Limb (tissue), 2 donors: ENCODE measurements at regions not wholly inside any gene's neighbourhood (a gene's known extent, or its start where the extent isn't known, plus 50 kb on each side); places are given as distances from the start of the nearest gene placed in this dataset.
A peak's percentile ranks its signal among the peaks of the same experiment; 100 is the strongest.
"Not testable (repeated sequence)": the region's sequence is repeated elsewhere in the genome, so short reads cannot be mapped to it uniquely, and the experiment has no call there.

Experiments
- DNase-seq, 2 donors: peaks; one replicate each; pipeline ENCODE4 v3.0.0-alpha.2; 2016; ENCODE audit errors: extremely low spot score in 2 of 2

- DNase-seq = no peak
These were observed 618.7 kb downstream of the EDEM1 start for GRCh38 chr3:5806192-5806591.

- peak in 1 of 2 donors; percentile 17 for DNase-seq
These were observed 622.2 kb downstream of the EDEM1 start for GRCh38 chr3:5809586-5810246.

- DNase-seq = no peak
These were observed 623.5 kb downstream of the EDEM1 start for GRCh38 chr3:5811016-5811415.

- no peak for DNase-seq
These were observed 626.0 kb downstream of the EDEM1 start for GRCh38 chr3:5813521-5813920.

GRCh38 chr3:5822843-5823242 lies 635.3 kb downstream of the EDEM1 start:
- no peak for DNase-seq

GRCh38 chr3:5826467-5826866 lies 639.0 kb downstream of the EDEM1 start:
- DNase-seq = no peak

GRCh38 chr3:5828251-5828650 lies 640.7 kb downstream of the EDEM1 start:
- DNase-seq = no peak

GRCh38 chr3:5840056-5840455 lies 652.5 kb downstream of the EDEM1 start:
- no peak for DNase-seq

- no peak for DNase-seq
These were observed 654.1 kb downstream of the EDEM1 start for GRCh38 chr3:5841599-5841998.

GRCh38 chr3:5846261-5846660 lies 658.8 kb downstream of the EDEM1 start:
- peak in 1 of 2 donors; percentile 21 for DNase-seq

- no peak for DNase-seq
These were observed 673.6 kb downstream of the EDEM1 start for GRCh38 chr3:5861151-5861550.

- DNase-seq = peak in 1 of 2 donors; percentile 73
These were observed 687.4 kb downstream of the EDEM1 start for GRCh38 chr3:5874931-5875341.

- no peak for DNase-seq
These were observed 701.3 kb downstream of the EDEM1 start for GRCh38 chr3:5888851-5889250.

- DNase-seq = no peak
These were observed 701.9 kb downstream of the EDEM1 start for GRCh38 chr3:5889374-5889773.

- peak in 1 of 2 donors; percentile 4 for DNase-seq
These were observed 704.2 kb downstream of the EDEM1 start for GRCh38 chr3:5891711-5892110.

- DNase-seq = no peak
These were observed 710.6 kb downstream of the EDEM1 start for GRCh38 chr3:5898106-5898505.

GRCh38 chr3:5899014-5899761 lies 711.7 kb downstream of the EDEM1 start:
- DNase-seq = no peak

GRCh38 chr3:5917932-5918331 lies 730.4 kb downstream of the EDEM1 start:
- no peak for DNase-seq

- no peak for DNase-seq
These were observed 731.1 kb downstream of the EDEM1 start for GRCh38 chr3:5918626-5919025.

- no peak for DNase-seq
These were observed 741.5 kb downstream of the EDEM1 start for GRCh38 chr3:5929027-5929426.

GRCh38 chr3:5944061-5944460 lies 756.6 kb downstream of the EDEM1 start:
- DNase-seq = not testable (repeated sequence)

- DNase-seq = no peak
These were observed 760.6 kb downstream of the EDEM1 start for GRCh38 chr3:5948084-5948483.

GRCh38 chr3:5951026-5951425 lies 763.5 kb downstream of the EDEM1 start:
- no peak for DNase-seq
